Stimulated activated CD4-positive, alpha-beta T cell treated with anti-CD3 and anti-CD28 coated beads, Interleukin-2, amount 100 ng/mL, for 4 hours (primary cell): ENCODE measurements at regions not wholly inside any gene's neighbourhood (a gene's known extent, or its start where the extent isn't known, plus 50 kb on each side); places are given as distances from the start of the nearest gene placed in this dataset.
"Not testable (repeated sequence)": the region's sequence is repeated elsewhere in the genome, so short reads cannot be mapped to it uniquely, and the experiment has no call there.

Source experiments
- DNase-seq: peaks from one replicate; pipeline ENCODE4 v3.0.0-alpha.2; 2020; ENCODE audit warnings: low read depth

DNA sequence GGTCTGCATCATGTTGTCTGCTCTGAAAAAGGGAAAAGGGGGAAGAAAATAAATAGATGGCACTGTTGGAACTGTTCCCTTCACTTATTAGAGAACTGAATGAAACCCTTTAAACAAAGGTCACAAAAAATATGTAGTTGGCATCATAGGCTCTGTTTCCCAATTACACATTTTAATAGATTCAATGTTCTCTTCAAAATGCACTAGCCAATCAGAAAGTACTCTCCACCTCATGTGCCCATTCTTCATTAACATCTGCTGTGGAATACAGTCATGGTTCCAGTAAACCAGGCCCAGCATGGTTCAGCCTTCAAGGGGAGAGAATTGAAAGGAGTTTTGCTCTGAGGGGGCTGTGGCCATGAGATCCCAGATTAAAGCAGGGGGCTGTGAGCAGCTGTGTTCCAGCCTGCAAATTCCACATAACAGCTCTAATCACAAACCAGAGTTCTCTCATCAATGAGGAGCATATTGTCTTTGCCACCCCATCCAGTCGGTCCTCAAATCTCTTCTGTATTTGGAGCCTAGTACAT lies 165.9 kb upstream of the CREB1 start:
- no peak for DNase-seq

GRCh38 chr2:207370646-207371045 lies 159.1 kb upstream of the CREB1 start:
- no peak for DNase-seq

GRCh38 chr2:207371877-207372276 lies 157.9 kb upstream of the CREB1 start:
- DNase-seq = no peak

DNA sequence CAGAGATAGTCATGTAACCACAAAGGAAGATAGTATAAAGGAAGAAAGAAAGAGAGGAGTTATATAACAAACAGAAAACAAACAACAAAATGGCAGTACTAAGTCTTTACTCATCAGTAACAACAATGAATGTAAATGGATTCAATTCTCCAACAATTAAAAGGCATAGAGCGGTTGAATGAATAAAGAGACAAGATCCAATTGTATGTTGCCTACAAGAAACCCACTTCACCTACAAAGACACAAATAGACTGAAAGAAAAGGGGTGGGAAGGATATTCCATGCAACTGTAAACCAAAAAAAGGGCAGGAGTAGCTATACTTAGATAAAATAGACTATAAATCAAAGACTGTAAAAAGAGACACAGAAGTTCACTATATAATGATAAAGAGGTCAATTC lies 157.3 kb upstream of the CREB1 start:
- DNase-seq = no peak

DNA sequence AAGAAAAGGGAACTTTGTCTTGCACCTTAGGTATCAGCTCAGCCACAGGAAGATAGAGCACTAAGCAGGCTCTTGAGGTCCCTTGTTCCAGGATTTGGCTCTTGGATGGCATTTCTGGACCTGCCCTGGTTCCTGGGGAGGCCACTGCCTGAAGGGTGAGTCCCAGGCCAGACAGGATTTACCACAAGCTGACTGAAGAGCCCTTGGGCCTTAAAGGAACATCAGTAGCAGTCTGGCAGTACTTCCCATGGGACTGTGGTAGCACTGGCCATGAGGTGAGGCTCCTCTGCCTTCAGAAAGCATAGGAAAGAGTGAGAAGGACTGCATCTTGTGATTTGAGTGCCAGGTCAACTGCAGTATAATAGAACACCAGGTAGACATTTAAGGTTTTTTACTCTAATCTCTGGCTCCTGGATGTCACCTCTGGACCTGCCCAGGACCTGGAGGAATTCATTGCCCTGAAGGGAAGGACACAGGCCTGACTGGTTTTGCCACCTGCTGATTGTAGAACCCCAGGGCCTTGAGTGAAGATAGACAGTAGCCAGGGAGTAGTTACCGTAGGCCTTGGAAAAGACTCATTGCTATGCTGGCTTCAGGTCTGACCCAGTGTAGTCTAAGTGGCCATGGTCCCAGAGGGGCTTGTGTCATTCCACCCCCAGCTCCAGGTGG lies 154.4 kb upstream of the CREB1 start:
- no peak for DNase-seq

GRCh38 chr2:207378620-207379019 lies 151.1 kb upstream of the CREB1 start:
- DNase-seq = not testable (repeated sequence)

GRCh38 chr2:207385076-207385475 lies 144.7 kb upstream of the CREB1 start:
- DNase-seq = no peak

DNA sequence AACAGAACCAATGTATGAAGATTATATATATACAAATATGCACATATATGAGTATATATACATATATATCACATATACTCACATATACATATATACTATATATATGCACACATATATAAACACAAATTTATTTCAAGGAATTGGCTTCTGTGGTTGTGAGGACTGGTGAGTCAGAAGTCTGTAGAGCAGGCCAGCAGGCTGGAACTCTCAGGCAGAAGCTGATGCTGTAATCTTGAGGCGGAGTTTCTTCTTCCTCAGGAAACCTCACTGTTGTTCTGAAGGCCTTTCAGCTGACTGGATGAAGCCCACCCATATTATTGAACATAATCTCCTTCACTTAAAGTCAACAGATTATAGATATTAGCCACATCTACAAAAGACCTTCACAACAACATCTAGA lies 143.9 kb upstream of the CREB1 start:
- no peak for DNase-seq

- DNase-seq = no peak
Measured at GRCh38 chr2:207387001-207387571, 142.7 kb upstream of the CREB1 start.

DNA sequence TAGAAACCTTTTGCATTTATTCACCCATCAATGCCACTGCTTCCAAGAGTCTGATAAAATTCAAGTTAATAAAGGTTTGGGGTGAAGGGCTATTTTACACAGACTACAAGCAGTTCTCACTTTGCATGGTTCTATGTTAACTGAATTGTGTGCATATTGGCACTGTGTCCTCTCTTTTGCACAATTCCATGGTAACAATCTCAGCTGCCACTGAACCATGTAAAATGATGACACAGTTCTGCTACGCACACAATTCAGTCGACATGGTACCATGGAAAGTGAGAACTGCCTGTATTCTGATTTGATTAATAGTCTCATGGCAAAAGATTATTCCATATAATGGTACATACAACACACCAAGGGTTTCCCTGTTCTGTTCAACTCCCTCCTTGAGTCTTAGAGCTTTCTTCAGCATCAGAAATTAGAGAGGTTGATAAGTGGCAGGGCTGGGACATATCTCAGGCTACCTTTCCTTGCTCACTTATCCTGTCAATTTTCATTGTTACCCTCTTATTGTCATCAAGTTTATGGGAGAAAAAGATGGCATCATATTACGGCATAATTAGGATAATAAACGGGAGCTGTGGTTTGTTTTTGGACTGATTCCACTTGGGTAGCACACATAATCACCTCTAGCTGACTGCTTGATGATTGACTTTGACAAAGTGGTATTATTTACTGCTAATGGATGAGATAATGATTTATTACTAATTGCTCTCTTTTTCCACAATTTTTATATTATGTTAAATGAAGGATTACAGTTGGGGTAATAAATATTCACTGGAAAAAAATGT lies 139.3 kb upstream of the CREB1 start:
- DNase-seq = no peak

- DNase-seq = no peak
Measured at GRCh38 chr2:207394203-207394781, 135.5 kb upstream of the CREB1 start.

- DNase-seq = no peak
Measured at GRCh38 chr2:207394812-207395534, 134.8 kb upstream of the CREB1 start.

DNA sequence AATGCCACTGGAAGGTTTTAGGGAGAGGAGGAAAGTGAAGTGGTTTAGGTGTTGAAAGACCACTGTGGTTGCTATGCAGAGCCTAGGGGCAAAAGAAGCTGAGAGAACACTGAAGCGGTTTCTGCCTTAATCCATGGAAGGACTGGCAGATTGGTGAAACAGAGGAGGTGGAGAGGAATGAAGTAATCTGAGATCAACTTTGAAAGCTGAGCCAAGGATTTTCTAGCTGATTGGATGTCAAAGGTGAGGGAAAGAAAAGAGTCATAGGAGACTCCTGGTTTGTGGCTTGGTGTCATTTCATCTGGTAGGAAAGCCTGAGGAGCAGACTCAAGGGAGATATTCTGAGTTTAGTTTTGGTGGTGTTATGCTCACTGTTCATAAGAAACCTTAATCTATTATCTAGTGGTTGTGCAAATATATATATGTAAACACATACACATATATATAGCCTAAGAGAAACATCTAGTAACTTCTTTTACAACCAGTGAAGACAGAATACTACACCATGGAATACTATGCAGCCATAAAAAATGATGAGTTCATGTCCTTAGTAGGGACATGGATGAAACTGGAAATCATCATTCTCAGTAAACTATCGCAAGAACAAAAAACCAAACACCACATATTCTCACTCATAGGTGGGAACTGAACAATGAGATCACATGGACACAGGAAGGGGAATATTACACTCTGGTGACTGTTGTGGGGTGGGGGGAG lies 134.1 kb upstream of the CREB1 start:
- DNase-seq = no peak

GRCh38 chr2:207397917-207398655 lies 131.7 kb upstream of the CREB1 start:
- DNase-seq = no peak

DNA sequence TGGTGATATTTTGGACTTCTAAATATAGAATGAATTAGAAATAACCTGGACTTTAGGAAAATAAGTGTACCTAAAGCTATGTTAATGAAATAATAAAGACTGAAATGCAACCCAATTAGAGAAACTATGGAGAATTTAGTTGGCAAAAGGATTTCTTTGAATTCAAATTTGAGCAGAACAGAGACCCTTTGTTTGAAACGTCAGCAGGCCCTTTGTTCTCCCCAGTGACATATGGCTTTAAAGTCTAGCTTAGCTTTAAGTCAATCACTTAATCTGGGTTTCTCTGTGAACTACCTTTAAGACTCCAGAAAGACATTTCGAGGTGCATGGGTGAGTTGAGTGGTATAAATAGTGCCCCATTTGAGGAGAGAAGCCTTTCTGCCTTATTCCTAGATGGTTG lies 130.5 kb upstream of the CREB1 start:
- no peak for DNase-seq

- DNase-seq = no peak
Measured at GRCh38 chr2:207401338-207401737, 128.4 kb upstream of the CREB1 start.

DNA sequence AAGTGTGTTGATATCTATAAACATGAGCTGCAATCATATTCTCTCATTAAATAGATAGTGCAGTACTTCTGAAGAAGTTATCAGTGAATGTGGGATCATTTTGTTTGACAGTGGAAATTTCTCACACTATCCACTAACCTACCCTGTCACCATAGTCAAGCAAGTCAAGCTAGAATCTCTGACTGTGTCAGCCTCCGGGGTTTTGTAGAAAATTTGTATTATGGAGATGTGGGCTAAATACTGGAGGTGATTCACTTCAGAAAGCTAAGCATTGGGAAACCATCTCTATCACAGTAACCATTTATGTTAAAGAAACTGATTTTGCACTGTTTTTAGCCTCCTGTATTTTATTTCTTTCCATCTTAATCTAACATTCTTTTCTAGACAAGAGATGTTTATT lies 126.6 kb upstream of the CREB1 start:
- DNase-seq = no peak

DNA sequence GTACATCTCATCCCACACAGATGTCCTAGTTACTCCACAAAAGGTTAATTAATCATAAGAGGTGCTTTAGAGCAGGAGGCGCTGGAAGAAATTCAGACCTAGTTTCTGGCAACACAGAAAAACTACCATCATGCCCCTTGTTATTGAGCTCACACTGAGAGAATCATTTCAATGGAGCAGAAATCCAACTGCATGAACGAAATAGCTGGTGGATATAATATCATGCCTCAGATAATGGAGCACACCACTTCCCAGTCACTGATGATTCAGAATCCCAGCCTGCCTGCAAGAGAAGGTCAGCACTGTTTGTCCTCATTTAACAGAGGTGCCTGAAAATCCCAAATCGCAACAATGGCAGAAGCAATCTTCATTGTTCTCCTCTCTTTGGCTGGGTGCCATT lies 125.8 kb upstream of the CREB1 start:
- no peak for DNase-seq

DNA sequence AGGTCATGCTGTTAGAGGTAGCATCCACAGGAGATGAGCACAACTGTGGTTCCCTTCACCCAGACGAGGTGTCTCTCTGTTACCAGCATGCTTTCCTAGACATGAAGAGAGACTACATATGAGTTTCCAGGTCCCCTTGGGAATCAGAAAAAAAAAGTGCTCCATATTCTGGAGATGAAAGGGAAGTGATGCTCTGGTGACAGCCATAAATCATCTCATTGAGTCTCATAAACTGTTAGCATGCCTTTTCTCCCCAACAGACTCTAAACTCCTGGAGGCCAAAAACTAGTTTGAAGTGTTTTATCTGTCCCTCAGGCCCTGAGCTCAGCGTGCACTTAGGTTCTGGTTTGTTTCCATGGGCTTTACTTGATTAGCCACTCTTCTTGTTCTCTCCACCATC lies 124.6 kb upstream of the CREB1 start:
- no peak for DNase-seq

- no peak for DNase-seq
Measured at GRCh38 chr2:207408086-207408794, 121.5 kb upstream of the CREB1 start.
